NCI-H1930 (cell line): ENCODE measurements at regions not wholly inside any gene's neighbourhood (a gene's known extent, or its start where the extent isn't known, plus 50 kb on each side); places are given as distances from the start of the nearest gene placed in this dataset.

Source experiments
- DNase-seq, 2 experiments: peaks; one replicate each; lab custom pipeline; 2025; lab: John Stamatoyannopoulos, UW

DNA sequence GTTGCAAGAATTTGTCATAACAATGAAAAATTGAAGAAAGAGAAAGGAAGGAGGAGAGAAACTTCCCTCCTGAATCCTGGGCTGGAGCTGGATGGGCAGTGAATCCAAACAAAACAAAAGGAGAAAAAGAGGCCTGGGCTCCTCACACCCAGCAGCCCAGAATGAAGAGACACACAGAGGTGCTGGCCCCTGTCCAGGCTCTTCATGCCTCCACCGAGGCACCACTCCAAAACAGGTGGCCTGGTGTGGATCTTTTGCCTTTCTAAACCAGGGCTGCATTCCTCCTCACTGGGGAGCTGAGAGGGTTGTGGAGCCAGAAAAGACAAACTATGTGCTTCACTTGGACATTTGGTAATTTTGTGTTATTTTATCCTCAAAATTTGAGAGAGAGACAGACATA is 76.0 kb downstream of the FAM124B start:
- no peak for DNase-seq

DNA sequence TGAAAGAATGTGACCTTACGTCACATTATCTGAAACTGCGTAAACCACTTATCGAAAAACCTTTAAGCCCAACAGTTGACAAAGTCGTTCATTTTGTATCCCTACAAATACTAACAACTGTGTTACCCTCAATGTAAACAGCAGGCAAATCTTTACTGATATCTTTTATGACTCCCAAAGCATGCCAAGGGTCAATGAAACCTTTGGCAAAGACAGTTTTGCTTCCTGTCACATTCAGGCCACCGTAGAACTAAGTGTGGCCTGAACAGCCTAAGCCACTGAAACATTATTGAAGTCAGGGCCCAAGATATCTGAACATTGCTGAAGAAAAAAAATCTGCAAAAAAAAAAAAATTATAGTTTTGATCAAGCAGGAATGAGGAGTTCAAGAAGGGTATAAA is 77.3 kb downstream of the FAM124B start:
- DNase-seq = no peak

DNA sequence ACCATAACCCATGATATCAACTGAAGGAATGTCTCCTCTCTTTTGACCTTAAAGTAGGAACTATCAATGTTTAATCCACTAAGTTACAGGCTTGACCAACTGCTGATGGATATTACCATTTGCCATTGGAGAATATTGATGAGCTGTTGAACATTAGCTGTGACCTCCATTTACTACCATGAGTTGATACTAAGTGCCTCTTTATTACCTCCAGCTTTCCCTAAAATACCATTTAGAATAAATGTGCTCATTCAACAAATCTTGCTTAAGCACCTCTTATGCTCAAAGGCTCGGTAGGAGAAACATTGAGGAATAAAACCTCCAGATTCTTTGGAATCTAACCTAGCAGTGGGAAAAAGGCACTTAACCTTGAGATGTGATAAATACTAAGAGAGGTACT is 81.2 kb downstream of the FAM124B start:
- DNase-seq = no peak

DNA sequence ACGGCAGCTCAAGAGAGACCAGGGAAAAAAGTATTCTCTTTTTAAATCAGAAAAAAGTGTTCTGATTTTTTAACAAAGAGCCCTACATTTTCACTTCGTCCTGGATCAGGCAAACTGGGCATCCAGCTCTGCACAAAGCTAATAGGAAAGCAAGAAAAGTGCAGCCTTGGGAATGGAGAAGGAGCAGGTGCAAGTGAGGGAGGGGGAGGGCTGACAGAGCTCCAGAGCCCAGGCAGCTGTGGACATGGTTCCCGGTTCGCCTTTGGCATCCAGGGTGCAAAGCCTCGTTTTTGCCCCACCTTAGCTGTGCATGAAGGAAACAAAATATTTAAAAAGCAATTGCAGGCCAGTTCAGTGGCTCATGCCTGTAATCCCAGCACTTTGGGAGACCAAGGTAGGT is 82.2 kb downstream of the FAM124B start:
- DNase-seq = no peak

DNA sequence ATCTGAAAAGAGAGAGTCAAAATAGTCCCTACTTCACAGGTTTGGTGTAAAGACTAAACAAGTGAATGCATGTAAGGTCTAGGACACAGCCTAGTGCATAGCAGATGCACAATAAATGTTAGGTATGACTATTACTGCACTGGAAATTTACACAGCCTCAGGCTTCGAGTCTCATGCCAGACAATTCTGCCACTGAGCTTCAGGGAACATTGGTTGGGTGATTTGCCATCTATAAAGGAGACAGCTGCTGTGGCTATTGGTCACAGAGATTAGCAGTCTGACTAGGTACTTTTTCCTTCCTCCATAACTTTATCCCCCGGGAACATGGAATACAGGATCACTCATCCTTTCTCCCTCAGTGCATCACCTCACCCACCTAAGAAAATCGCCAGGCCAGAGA is 89.2 kb downstream of the FAM124B start:
- no peak for DNase-seq

DNA sequence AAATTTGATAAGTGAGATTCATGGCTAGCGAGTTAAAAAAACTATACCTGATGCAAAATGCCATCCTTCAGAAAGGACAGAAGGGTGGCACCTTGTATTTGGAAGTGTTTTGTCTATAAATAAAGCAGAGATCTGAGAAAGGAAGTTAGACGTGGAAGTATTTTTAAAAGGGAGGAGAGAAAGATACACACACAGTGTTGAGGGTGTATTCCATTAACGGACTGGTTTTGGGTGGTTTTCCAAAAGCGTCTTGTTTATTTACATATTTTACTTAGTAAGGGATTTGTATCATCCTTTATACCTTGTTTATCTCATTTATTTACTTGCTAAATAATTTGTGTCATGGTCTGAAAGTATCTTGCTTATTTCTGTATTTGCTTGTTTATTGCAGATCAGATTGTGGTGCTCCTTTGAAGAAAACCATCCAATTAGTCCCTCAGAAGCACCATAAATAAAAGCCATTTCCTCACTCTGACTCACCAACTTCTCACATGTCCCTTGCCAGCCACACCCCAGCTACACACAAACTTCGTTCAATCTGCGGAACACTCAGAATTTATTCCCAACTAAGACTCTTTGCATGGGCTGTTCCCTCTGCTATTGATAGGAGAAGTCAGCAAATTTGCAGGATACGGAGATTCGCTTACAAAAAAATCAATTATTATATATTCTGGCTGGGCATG is 90.8 kb downstream of the FAM124B start:
- no peak for DNase-seq

DNA sequence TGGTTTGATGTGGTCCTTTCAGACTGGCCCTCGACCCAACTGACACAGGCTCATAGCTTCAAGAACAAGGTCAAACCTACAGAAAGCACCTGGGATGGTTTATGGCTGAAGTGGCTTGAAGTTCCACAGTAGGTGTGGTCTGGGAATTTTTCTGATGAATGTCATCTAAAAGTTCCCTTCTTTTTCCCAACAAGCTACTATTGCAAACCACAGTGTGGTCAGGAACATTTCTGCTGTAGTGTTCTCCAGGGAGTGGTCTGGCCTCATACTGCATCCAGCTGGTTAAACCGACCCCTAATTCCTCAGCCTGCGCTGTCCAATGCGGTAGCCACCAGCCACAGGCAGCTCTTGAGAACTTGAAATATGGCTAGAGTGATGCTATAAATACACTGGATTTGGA is 92.7 kb downstream of the FAM124B start:
- no peak for DNase-seq

DNA sequence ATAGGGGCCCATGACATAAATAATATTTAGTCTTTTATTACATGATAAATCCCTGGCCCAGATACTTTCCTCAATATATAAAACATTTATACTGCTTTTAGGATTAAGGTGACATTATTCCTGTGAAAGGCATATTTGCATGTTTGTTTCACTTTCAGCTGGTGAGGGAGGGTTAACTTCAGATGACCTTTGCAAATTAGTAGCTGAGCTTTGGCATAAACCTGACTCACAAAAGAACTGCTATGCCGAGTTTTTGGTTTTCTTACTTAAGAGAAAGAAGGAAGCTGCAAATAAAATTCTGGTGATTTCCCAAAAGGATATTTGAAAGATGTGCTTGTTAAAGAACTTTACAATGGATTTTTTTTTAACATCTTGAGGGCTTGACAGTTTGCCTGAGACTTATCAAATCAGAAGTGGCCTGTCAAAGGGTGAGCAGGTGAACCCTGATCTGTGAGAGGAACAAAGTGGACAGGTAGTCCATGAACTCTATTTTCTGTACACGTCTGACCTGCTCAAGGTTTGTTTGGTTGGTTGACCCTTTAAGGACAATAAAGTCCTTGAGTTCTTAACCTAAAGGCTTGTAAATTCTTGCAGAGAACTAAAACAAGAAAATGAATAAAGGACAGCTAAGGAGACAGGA is 93.5 kb downstream of the FAM124B start:
- DNase-seq = no peak

DNA sequence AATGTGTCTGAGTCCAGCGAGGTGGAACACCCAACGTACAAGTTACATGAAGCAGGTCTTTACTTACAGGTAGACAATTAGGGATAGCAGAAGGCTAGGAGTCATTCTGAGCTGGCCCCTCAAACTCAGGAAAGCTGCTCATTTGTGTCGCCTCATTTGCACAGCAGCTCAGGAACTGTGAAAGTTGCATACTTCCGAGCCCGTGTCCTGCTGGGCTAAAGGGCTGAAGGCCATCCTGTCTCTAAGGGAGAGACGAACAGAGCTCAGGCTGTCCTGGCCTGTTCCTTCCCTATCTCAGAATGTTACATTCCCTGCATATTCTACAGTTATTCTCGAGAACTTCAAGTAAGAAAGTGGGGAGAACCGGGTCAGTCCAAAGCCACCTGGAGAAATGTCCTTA is 99.0 kb downstream of the FAM124B start:
- no peak for DNase-seq

DNA sequence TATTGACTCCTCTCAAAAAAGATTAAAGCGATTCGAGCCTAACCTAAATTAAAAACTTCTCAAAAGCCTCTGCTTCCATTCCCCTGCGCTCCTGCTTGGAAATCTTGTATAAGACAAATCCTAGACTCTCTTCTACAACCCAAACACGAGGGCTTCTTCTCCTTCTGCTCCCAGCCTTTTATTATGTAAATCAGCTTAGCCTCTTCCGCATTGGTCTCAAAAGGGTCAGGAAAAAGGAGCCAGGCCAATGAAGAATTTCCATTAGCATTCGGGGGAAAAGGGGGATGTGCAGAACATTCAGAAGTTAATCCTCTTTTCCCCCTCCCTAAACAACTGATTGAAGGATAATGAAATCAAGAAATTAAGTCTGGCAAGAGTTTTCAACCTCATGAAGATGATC is 107.9 kb downstream of the FAM124B start:
- no peak for DNase-seq

DNA sequence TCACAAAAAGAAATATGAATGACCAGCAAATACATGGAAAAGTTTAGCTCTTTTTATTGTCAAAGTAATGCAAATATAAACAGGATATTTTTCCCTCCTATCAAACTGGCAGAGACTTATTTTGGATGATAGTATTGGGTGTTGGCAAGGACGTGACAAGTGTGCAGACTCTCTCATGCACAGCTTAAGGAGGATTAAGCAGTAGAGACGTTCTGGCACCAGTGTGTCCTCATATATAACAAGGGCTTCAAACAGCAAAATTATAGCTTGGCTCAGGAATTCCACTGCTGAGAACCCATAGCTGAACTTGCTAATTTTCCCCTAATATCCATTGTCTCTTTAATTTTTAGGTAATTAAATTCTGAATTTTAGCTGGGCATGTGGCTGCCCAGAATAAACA is 114.4 kb downstream of the FAM124B start:
- no peak for DNase-seq

DNA sequence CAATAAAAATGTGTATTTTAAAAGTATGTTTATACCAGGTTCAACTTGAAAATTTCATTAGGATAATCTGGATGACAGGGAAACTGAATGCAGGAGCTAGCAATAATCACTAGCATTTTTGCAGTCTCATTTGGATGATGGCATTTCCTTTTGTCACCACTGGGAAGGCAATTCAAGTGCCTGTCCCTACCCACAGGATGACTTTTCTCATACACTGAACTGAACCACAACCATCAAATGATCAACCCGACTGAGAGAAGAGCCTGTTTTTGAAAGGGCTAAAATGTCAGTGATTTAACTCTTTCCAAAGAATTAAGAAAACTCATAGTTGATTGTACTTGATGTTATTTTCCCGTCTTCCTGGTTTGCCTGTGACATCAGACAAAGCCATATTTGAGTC is 115.0 kb downstream of the FAM124B start:
- no peak for DNase-seq

DNA sequence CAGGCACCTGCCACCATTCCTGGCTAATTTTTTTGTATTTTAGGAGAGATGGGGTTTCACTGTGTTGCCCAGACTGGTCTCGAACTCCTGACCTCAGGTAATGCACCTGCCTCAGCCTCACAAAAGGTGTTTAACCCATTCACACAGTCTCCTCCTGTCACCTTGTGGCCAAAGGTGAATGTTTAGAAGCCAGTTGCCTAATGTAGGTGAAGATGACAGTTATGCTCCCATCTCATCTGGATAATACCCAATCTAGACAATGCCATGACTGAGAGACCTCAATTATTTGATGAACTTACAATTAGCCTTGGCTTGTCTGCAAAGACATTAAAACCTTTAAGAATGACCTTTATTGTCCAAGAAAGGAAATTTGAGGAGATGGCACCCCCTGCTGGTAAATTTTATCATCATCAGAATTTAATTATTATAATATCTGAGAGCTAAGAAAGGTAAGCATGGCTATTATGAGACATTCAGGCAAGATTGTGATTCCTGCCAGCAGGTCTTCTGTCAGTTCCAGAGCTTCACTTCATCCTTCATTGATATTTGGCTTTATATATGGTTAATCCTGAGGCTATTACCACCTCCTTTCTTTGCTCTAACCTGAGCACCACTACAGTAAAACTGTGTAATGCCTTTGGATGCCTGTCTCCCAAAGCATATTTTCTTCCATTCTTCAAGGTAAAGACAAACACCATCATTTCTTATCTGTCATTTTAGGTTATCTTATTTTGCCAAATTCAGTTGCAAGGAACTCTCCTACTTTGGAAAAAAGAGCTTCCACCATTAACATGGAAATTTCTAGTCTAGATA is 117.6 kb downstream of the FAM124B start:
- peak; percentile 1 to 62 for DNase-seq

DNA sequence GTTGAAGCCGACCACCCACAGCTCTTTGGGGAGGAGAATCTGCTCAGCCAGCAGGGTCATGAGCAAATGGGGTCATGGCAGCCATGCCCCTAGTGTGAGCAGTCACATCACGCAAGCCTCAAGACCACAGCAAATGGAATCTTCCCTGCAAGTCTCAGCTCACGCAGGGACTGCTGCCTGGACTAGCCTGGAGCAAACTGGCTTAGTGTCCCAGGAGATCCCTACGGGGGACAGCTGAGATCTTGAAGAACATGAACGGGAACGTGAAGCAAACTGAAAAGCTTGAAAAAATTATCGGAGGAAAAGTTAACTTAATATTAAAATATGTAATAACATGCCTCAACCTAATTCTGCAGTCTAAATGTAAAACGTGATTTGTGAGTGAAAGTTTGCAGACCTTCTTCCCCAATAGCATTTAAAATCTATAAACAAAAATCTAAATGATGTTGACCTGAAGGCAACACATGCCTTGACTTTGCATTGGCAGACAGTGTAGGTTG is 118.4 kb downstream of the FAM124B start:
- no peak for DNase-seq

DNA sequence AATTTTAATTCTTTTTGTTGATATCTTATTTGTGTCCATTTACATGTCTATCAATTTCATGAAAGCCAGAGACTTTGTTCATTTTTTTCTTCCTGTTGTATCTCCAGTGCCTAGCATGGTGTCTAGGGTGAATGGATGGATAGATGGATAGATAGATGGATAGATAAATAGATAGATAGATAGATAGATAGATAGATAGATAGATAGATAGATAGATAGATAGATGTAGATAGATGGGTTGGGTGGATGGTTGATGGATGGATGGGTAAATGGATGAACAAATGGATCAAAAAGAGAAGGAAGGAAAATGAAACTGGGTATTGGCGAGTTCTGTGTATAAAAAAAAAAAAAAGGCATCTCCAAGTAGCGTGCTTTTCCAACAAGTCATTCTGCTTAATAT is 120.5 kb downstream of the FAM124B start:
- no peak for DNase-seq

DNA sequence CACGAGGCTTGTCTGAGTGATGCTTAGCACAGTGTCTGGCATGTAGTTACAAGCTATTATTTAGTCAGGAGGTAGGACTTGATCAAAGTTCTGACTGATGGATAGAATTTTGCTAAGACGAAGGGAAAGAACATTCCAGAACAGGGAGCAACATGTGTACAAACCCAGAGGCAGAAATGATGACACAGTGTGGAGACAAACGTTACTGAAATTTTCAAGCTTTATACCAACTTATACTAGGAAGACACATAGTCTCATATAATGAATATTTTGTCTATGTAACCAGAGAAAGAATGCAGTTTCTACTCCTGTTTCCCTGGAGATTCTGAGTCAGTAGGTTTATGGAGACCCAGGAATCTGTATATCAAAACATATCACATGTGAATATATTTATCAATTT is 123.4 kb downstream of the FAM124B start:
- DNase-seq = no peak

DNA sequence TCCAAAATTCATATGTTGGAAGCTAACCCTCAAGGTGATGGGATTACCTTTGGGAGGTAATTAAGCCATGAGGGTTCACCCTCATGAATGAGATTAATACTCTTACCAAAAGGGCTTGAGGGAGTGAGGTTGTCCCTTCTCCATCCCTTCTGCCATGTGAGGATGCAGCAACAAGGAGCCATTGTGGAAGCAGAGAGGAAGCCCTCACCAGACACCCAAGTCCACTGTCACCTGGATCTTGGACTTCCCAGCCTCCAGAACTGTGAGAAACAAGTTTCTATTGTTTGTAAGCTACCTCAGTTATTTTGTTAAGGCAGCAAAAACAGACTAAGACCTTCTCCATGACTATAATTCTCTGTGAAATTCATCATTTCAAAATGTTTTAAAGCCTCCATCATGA is 125.7 kb downstream of the FAM124B start:
- DNase-seq = no peak

DNA sequence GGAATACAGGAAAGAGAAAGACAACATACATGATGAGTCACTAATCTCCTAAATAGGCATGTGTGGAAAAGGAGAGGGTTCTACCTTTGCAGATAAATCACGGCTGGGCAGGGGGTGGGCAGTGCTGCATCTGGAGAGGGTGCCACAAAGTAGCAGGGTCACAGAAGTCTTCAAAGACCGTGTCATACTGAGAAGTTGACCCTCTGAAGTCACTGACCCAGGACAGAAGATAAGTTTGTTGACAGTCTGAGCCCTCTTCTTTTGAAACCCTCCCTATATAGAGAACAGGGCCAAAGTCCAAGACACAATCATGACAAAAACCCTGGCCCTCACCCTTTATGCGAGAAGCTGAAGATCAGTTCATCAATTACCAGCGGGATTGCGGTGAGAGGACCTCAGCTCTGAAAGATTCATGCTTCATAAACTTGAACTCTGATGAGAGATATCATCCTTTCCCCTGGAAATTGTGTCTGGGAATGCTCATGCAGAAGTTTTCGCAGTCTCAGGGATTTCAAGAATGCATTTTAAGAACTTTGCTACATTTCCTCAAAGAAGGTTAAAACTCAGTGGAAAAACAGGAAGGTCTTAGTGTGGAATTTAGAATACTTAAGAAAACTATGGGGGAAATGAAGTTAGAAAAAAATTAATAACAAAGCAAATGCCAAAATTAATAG is 129.5 kb downstream of the FAM124B start:
- no peak for DNase-seq

DNA sequence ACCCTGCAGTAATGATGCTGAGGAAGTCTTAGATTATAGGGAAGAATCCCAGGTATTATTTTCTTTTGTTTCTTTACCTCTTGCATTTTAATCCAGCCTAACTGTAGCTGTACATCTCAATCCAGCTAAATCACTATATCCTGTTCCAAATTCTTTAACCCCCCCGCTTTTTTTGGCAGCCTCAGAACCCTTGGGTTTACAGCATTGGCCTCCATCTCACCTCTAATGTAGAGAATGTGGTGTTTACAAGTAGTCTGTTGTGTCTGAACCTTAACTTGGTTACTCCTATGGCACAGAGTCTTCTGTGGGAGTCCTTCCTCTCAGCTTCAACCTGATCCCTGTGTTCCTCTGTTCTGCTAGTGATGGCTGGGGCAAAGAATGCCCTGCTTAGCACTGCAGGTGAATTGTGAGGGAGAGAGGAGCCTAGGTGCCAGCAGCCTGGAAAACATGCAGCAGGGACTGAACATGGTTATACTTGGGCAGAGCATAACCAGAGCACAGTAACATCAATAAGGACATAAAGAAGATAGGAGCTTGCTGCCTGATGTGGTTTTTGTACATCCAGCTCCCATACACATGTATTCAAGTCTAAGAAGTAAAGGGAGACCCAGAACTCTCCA is 130.2 kb downstream of the FAM124B start:
- DNase-seq = no peak

DNA sequence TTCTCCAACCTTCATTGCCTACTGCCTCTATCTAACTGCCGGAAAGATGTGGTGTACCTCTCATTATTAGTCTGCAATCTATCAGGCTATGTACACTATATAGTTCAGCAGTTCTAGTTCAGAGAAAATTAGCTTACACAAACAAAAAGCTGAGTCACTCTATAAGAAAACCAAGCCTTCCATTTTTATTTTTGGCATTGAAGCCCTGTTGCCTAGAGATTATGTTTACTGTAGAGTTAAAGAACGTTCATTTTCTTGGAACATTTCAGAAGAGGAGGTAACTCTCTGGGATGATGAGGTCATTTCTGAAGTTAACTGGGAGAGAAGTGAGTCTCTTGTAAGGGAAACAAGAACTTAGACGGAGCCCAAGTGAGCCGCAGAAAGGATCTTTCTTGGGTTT is 133.5 kb downstream of the FAM124B start:
- peak in 1 of 2 experiments; percentile 13 for DNase-seq

DNA sequence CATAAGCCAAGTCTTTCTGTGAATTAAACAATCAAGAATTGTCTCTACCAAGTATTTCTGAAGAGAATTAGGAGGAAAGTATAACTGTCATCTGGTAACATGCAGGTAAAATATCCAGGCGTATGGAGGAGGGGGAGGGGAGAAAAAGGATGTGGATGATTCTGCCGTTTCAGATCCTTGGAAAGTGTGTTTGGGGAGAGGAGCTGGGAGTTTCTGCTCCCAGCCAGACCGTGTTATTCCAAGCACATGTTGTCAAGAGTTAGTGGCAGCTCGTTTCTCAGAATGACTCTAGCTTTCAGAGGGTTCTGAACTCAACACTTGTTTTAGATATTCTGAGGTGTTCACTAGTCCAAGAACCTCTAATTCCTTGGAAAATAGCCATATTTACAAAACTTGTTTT is 137.6 kb downstream of the FAM124B start:
- no peak for DNase-seq

DNA sequence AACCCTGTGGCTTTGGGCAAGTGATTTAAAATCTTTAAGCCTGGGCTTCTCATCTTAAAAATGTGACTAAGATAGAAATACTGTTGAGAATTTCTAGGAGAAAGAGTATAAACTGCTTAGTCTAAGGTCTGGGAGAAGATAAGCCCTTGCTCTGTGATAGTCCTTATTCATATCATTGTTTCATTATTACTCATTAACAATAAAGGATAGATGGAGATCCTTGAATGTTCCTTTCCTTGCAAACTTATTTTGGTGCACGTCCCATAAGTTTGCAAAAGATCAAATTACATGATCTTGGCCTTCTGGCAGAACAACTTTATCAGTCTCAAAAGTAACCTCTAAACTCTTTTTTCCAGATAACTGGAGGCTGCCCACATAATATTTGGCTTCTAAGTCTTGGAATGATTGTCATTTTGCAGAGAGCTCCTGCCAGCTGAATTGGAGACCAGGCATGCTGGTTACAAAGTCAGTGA is 138.3 kb downstream of the FAM124B start:
- DNase-seq = no peak
